CD14-positive monocyte (primary cell): ENCODE measurements at regions not wholly inside any gene's neighbourhood (a gene's known extent, or its start where the extent isn't known, plus 50 kb on each side); places are given as distances from the start of the nearest gene placed in this dataset.

Experiments used
- DNase-seq, 3 donors: peaks; one replicate each; pipeline ENCODE4 v3.0.0-alpha.2; 2011 to 2022
- H2AFZ ChIP-seq: 2 replicates; pipeline ENCODE4 v1.6.0; 2012; ENCODE audit warnings: mild to moderate bottlenecking, low read depth, low read length, inconsistent platforms; ENCODE audit not compliant: insufficient read depth, poor library complexity, severe bottlenecking
- H3K27ac ChIP-seq, 2 donors: 1 replicate in 1 of 2; 2 replicates in 1 of 2; pipeline ENCODE4 v1.5.1; 2012 to 2013; ENCODE audit warnings: low read length in 2 of 2, control low read depth in 1 of 2, inconsistent platforms in 1 of 2, low read depth in 1 of 2, mild to moderate bottlenecking in 1 of 2
- H3K27me3 ChIP-seq, 2 donors: one replicate each; pipeline versions ENCODE4 v1.6.0 to v1.6.1; 2011 to 2013; ENCODE audit warnings: low read length in 2 of 2; ENCODE audit not compliant: control insufficient read depth in 2 of 2, insufficient read depth in 2 of 2
- H3K36me3 ChIP-seq, 2 donors: replicated peaks in 1 of 2; 1 replicate in 1 of 2; 2 replicates in 1 of 2; pipeline versions ENCODE4 v1.5.1 to v1.6.1; 2012 to 2013; ENCODE audit warnings: low read length in 2 of 2, control low read depth in 1 of 2, inconsistent platforms in 1 of 2, mild to moderate bottlenecking in 1 of 2; ENCODE audit not compliant: insufficient read depth in 2 of 2, control insufficient read depth in 1 of 2
- H3K4me1 ChIP-seq, 2 donors: 1 replicate in 1 of 2; 2 replicates in 1 of 2; pipeline versions ENCODE4 v1.5.1 to v1.6.1; 2012 to 2013; ENCODE audit warnings: low read length in 2 of 2, control low read depth in 1 of 2, inconsistent platforms in 1 of 2, mild to moderate bottlenecking in 1 of 2, moderate library complexity in 1 of 2; ENCODE audit not compliant: insufficient read depth in 2 of 2, control insufficient read depth in 1 of 2
- H3K4me2 ChIP-seq: replicated peaks from 2 replicates; pipeline ENCODE3; 2012; ENCODE audit warnings: low read length, moderate library complexity, mild to moderate bottlenecking; ENCODE audit not compliant: poor library complexity, severe bottlenecking; ENCODE audit errors: extremely low read depth
- H3K4me3 ChIP-seq, 3 experiments: fragments of 200-600 bp in 1 of 3; sonication (generic) in 1 of 3; replicated peaks in 1 of 3; 1 replicate in 2 of 3; 2 replicates in 1 of 3; pipeline ENCODE4 v1.5.1; 2011 to 2013; ENCODE audit warnings: low read length in 3 of 3, mild to moderate bottlenecking in 3 of 3, control low read depth in 2 of 3, low read depth in 2 of 3, inconsistent platforms in 1 of 3, moderate library complexity in 1 of 3
- H3K79me2 ChIP-seq: 2 replicates; pipeline ENCODE4 v1.6.0; 2012; ENCODE audit warnings: mild to moderate bottlenecking, control low read depth, inconsistent platforms, low read length, moderate library complexity; ENCODE audit not compliant: insufficient read depth
- H3K9ac ChIP-seq: 2 replicates; pipeline ENCODE4 v1.6.0; 2017; ENCODE audit warnings: low read length, mild to moderate bottlenecking; ENCODE audit not compliant: insufficient read depth, poor library complexity, severe bottlenecking
- H3K9me3 ChIP-seq, 2 donors: replicated peaks in 1 of 2; 1 replicate in 1 of 2; 2 replicates in 1 of 2; pipeline versions ENCODE4 v1.5.1 to v1.6.1; 2012 to 2013; ENCODE audit warnings: low read length in 2 of 2, control low read depth in 1 of 2; ENCODE audit not compliant: control insufficient read depth in 1 of 2, insufficient read depth in 1 of 2
- H4K20me1 ChIP-seq: 2 replicates; pipeline ENCODE4 v1.6.0; 2012; ENCODE audit warnings: mild to moderate bottlenecking, low read length, control low read depth, moderate library complexity; ENCODE audit not compliant: insufficient read depth
- H3K27ac Mint-ChIP-seq, 7 donors: one replicate each; pipeline ENCODE4 v1.8.0; 2020; ENCODE audit warnings: mild to moderate bottlenecking in 7 of 7, mixed read lengths in 7 of 7, moderate library complexity in 6 of 7, inconsistent platforms in 2 of 7
- H3K27me3 Mint-ChIP-seq, 3 donors: one replicate each; pipeline ENCODE4 v1.8.0; 2021 to 2022; ENCODE audit warnings: low read depth in 3 of 3, mild to moderate bottlenecking in 3 of 3, mixed read lengths in 3 of 3, moderate library complexity in 3 of 3, inconsistent platforms in 1 of 3
- H3K36me3 Mint-ChIP-seq, 2 donors: one replicate each; pipeline ENCODE4 v1.8.0; 2020; ENCODE audit warnings: mixed read lengths in 2 of 2, inconsistent platforms in 1 of 2, mild to moderate bottlenecking in 1 of 2
- H3K4me1 Mint-ChIP-seq: one replicate; pipeline ENCODE4 v1.8.0; 2020; ENCODE audit warnings: mild to moderate bottlenecking, mixed read lengths
- H3K4me3 Mint-ChIP-seq, 2 donors: one replicate each; pipeline ENCODE4 v1.8.0; 2020; ENCODE audit warnings: mild to moderate bottlenecking in 2 of 2, mixed read lengths in 2 of 2, moderate library complexity in 1 of 2
- H3K9me3 Mint-ChIP-seq, 7 donors: one replicate each; pipeline ENCODE4 v1.8.0; 2020 to 2022; ENCODE audit warnings: mixed read lengths in 7 of 7, mild to moderate bottlenecking in 6 of 7, moderate library complexity in 6 of 7, inconsistent platforms in 2 of 7
- WGBS: methylation state at CpG from one replicate; pipeline ENCODE4 v1.1.5; 2013; ENCODE audit warnings: missing lambda C conversion rate; ENCODE audit not compliant: insufficient coverage; 5-methylcytosine and 5-hydroxymethylcytosine counted together
- intact Hi-C, 2 donors: fragments of 100-400 bp; cut with micrococcal nuclease; formaldehyde crosslinking; loops; one replicate each; pipeline versions ENCODE4 v1.15.0 to v1.15.1; 2023
- TF ChIP-seq, protein P1 (sequence below): fragments of 200-600 bp; IDR thresholded peaks from one replicate; pipeline ENCODE4 v1.8.0; 2022; ENCODE audit warnings: antibody characterized with exemption, mild to moderate bottlenecking

- H4K20me1 ChIP-seq: no peaks in the 10 kb centered on the region
- H3K27ac ChIP-seq: no peak overlapping the region
- H3K4me3 ChIP-seq: no peak overlapping the region
- H3K27me3 Mint-ChIP-seq: peaks cover 1 to 14% (median 3%) of the 10 kb centered on the region in 3 donors
- H3K4me1 ChIP-seq: peaks cover 0 to 6% of the 10 kb centered on the region in 2 donors
- no peak for DNase-seq
- H3K9me3 ChIP-seq: no peaks in the 10 kb centered on the region
- peaks cover 9% of the 10 kb centered on the region for H3K4me1 Mint-ChIP-seq
- WGBS: 81% methylated on average over 9 of the region's 19 CpGs
- no peak overlapping the region for H3K4me3 Mint-ChIP-seq
- TF ChIP-seq, protein P1, sequence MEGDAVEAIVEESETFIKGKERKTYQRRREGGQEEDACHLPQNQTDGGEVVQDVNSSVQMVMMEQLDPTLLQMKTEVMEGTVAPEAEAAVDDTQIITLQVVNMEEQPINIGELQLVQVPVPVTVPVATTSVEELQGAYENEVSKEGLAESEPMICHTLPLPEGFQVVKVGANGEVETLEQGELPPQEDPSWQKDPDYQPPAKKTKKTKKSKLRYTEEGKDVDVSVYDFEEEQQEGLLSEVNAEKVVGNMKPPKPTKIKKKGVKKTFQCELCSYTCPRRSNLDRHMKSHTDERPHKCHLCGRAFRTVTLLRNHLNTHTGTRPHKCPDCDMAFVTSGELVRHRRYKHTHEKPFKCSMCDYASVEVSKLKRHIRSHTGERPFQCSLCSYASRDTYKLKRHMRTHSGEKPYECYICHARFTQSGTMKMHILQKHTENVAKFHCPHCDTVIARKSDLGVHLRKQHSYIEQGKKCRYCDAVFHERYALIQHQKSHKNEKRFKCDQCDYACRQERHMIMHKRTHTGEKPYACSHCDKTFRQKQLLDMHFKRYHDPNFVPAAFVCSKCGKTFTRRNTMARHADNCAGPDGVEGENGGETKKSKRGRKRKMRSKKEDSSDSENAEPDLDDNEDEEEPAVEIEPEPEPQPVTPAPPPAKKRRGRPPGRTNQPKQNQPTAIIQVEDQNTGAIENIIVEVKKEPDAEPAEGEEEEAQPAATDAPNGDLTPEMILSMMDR: no peak
- H2AFZ ChIP-seq: no peak overlapping the region
- no peaks in the 10 kb centered on the region for H3K79me2 ChIP-seq
- H3K36me3 Mint-ChIP-seq: no peaks in the 10 kb centered on the region
- H3K9ac ChIP-seq: no peak overlapping the region
- H3K27me3 ChIP-seq: no peaks in the 10 kb centered on the region
- H3K36me3 ChIP-seq: no peaks in the 10 kb centered on the region
- H3K4me2 ChIP-seq: no peak overlapping the region
- intact Hi-C loops: loop anchor here in 1 of 2 donors (10.0 kb wide), 1 partner anchor 234 kb away; no protein-coding TSS in a partner anchor
- H3K9me3 Mint-ChIP-seq: no peaks in the 10 kb centered on the region
- H3K27ac Mint-ChIP-seq: no peak overlapping the region
Observed at GRCh38 chr10:78950656-78951587, 117.8 kb upstream of the ZMIZ1 start.

DNA sequence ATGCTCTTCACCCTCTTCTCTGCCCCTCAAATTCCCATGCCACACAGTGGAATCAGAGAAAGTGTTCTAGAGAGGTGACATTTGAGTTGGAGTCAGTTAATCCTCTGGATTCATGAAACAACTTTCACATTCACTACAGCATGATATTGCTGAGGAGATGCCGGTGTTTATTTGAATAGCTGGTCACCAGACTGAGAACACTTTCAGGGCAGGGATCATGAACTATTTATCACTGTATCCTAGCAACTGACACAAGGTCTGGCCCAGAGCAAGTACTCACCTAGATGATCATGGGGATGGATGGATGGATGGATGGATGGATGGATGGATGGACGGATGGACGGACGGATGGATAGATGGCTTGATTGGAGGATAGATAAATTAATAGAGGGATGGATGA lies 116.7 kb upstream of the ZMIZ1 start:
- H4K20me1 ChIP-seq: no peaks in the 10 kb centered on the region
- intact Hi-C loops: loop anchor here in 1 of 2 donors (10.0 kb wide), 1 partner anchor 233 kb away; no protein-coding TSS in a partner anchor
- Mint-ChIP-seq H3K9me3 (no peaks in the 10 kb centered on the region), H3K27me3 (peaks cover 1 to 14% (median 3%) of the 10 kb centered on the region in 3 donors), H3K4me1 (peaks cover 9% of the 10 kb centered on the region), H3K36me3 (no peaks in the 10 kb centered on the region), H3K27ac (peak overlapping the region in 1 of 7 donors; percentile 54), H3K4me3 (peak overlapping the region in 1 of 2 donors; percentile 3)
- no CpG with 5 or more reads among the region's 4 CpGs for WGBS
- H3K36me3 ChIP-seq: no peaks in the 10 kb centered on the region
- no peak overlapping the region for H3K4me2 ChIP-seq
- H3K4me1 ChIP-seq: peaks cover 0 to 6% of the 10 kb centered on the region in 2 donors
- DNase-seq: no peak
- TF ChIP-seq, protein P1: no peak
- H3K4me3 ChIP-seq: no peak overlapping the region
- no peaks in the 10 kb centered on the region for H3K27me3 ChIP-seq
- H3K79me2 ChIP-seq: no peaks in the 10 kb centered on the region
- H3K9ac ChIP-seq: no peak overlapping the region
- H3K9me3 ChIP-seq: no peaks in the 10 kb centered on the region
- no peak overlapping the region for H2AFZ ChIP-seq
- no peak overlapping the region for H3K27ac ChIP-seq
